GM12874 (cell line): ENCODE measurements at regions not wholly inside any gene's neighbourhood (a gene's known extent, or its start where the extent isn't known, plus 50 kb on each side); places are given as distances from the start of the nearest gene placed in this dataset.

ENCODE experiments used
- CTCF ChIP-seq: IDR thresholded peaks from 2 replicates; pipeline ENCODE4 v1.5.1; 2011; ENCODE audit warnings: low read depth, mild to moderate bottlenecking, control low read depth, low read length, moderate library complexity; ENCODE audit not compliant: insufficient read depth

GRCh38 chr1:200486634-200487033 lies 76.8 kb upstream of the ZNF281 start:
- no peak for TF ChIP-seq CTCF

- TF ChIP-seq CTCF: no peak
Observed at GRCh38 chr1:200483491-200484143, 73.8 kb upstream of the ZNF281 start.

GRCh38 chr1:200480964-200481363 lies 71.1 kb upstream of the ZNF281 start:
- no peak for TF ChIP-seq CTCF

GRCh38 chr1:200479816-200480215 lies 70.0 kb upstream of the ZNF281 start:
- TF ChIP-seq CTCF: no peak

GRCh38 chr1:200478945-200479558 lies 69.2 kb upstream of the ZNF281 start:
- no peak for TF ChIP-seq CTCF

GRCh38 chr1:200478239-200478623 lies 68.4 kb upstream of the ZNF281 start:
- no peak for TF ChIP-seq CTCF

- no peak for TF ChIP-seq CTCF
Observed at GRCh38 chr1:200474633-200475032, 64.8 kb upstream of the ZNF281 start.
